NCI-H446 treated with DMSO at 0.1 percent for 48 hours (cell line): ENCODE measurements at regions not wholly inside any gene's neighbourhood (a gene's known extent, or its start where the extent isn't known, plus 50 kb on each side); places are given as distances from the start of the nearest gene placed in this dataset.
"Not testable (repeated sequence)": the region's sequence is repeated elsewhere in the genome, so short reads cannot be mapped to it uniquely, and the experiment has no call there.

ENCODE experiments used
- DNase-seq: peaks from one replicate; lab custom pipeline; 2025; lab: John Stamatoyannopoulos, UW

DNA sequence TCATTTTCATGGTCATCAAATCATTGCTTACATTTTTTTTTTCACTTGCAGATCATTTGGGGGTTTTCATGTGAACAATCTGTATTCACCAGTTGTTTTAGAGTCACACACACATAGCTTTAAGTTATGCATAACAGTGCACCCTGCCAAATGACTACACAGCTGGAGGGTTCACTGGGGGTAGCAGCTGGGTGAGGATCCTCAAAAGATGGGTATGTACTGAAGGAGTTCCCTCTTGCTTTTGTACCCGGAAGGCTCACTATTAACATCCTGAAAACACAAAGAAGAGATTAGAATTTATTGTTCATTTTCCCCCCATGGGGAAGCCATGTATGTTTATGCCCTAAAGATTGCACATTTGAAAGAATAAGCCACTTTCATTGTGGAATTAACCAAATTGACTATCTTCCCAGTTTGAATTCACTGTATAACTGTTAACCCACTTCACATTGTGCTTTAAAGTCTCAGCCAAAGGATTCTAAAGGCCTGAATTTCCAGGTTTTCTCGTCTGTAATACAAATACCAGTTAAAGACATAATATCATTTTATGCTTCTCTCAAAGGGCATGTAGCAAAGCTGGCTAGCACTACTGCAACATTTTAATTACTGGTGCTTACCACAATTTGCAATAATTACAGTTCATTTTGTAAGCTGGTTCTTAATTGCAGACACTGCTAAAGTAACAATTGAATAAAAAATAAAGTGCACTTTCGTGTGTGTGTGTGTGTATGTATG is 466.4 kb upstream of the MEF2C start:
- DNase-seq: no peak

DNA sequence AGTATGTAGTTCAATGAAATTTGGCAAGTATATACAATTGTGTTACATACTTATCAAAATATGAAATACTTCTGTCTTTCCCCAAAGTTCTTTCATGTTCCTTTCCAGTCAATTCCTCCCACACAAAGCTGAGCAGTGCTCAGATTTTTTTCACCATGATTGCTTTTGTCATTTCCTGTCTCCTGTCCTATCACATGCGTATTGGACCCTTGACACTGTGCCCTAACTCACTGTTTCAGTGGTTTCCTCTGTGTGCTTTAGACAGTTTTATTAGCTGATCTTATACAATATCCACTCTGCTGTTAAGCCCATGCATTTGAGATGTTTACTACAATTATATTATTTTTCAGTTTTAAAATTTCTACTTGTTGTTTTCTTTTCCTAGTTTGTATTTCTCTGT is 463.6 kb upstream of the MEF2C start:
- no peak for DNase-seq

DNA sequence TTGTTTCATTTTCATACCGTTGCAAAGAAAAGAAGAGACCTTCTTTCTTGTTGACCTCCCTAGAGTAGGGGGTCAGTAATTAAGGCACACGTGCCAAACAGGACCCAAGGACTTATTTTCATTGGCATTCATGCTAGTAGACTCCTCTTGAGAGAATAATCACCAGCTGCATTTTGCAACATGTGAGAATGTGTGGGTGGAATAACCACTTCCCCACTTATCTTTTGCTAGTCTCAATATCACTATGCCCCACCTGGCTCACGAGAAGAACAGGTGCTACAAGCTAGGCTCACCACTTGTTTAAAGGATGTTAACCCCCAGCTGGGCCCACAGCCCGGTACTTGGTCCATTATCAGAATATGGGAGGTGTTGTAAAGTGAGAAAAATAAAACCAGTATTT is 460.7 kb upstream of the MEF2C start:
- no peak for DNase-seq

DNA sequence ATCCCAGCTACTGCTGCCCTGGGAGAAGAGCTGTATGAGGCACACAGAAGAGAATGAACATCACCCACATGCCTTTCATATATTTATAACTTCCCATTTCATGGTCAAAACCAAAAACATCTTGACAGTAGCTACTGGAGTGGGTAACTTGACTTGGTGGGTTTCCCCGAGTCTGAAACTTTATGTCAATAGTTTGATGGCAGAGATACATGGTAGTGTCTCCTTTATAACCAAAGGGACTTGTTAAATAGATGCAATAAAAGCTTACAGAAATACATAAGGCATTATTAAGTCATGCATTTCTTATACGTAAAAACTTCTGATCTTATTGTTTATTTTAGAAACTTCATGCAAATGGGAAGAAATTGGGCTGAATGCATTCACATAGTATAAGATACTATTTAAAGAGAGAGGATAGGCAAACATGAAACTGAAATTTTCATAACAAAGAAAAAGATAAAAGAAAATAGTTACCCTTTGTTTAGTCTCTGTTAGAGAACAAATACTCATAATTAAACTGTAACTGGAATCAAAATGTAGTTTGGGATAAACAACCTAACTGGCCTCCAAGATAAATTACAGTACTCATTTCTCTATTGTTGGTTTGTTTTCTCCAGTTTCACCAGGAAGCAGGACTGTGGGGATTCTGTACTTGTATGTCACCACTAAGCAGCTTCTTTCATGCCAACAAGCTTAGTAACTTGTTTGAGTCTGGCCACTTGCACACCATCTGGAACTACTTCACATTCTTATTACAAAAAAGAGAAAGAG is 459.3 kb upstream of the MEF2C start:
- DNase-seq: peak; percentile 12

DNA sequence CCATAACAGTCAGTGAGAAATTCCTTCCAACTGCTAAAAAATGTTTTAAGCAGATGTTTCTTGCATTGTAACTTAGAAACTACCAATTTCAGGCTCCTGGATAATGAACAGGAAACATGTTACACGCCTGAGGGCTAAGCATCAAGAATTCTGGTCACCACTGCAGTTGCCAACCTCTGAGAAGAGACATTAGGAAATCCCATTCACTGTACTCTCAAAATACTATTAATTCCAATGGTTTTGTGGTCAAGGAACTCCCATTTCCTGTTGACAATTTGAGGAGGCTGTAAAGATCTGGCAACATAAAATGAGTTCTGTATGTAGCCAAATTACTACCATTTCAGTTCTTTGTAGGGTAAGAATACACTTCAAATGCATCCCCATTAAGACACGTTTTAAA is 456.0 kb upstream of the MEF2C start:
- DNase-seq: no peak

DNA sequence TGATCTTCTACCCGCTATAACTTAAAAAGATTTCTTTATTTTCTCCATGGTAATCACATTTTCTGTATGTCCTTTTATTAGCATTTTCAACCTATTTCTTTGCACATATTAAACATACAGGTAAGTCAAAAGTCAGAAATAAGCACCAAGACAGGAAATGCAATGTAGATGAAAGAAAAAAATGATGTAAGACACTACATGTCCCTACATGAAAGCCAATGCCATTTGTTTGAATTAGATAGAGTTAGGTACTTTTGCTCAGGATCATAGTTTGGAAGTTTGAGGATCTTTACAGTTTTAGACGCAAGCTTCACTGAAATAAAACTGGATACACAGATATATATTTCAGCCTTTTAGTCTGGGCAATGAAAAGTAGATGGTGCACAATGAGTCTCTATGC is 453.1 kb upstream of the MEF2C start:
- DNase-seq: no peak

DNA sequence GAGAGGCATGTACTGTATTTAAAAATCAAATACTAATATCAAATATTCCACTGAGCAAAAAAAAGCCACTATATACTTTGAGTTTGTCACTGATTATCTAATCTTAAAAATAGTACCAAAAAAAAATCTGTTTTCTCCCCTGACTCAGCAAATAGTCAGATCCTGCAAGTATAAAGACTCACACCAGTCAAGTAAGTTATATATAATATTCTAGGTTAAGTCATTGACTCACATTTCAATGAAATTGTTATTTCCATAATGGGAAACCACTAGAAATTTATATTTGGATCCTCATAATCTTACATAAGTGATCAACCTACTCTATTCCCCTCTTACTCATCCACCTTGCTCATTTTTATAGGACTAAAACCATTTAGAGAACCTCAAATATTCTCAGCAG is 447.2 kb upstream of the MEF2C start:
- DNase-seq: no peak

DNA sequence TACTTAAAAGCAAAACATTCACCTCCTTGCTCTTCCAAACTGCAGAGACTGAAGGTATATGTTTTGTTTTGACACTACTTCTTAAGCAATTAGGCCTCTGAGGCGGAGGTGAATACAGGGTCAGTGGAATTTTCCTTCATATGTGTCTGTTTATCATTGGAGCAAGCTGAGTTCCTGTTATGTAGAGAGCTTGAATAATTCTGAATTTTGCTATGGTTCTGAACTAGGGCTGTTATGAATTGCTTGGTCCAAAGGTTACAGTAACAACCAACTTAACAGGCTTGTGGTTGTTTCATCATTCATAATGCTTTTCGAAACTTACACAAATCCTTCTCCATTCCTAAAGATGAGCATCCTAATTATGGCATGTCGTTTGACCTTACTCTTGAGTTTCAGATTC is 444.6 kb upstream of the MEF2C start:
- DNase-seq: no peak

DNA sequence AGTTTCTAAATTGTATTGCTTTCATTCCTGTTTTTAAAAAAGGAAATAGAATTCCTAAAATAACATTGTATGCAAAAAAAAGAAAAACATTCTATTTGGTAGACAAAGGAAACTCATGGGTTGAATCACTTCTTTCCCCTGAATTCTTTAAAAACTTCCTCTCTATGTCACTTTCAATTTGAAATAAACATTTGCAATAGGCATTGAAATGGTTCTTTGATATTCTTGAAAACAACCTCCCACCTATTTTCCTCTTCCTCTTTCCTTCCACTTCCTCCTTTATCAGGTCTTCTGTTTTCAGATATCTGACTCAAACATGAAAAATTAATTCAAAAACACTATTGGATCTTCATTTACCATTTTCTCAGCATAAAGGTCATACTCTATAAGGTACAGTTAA is 442.0 kb upstream of the MEF2C start:
- DNase-seq: no peak

DNA sequence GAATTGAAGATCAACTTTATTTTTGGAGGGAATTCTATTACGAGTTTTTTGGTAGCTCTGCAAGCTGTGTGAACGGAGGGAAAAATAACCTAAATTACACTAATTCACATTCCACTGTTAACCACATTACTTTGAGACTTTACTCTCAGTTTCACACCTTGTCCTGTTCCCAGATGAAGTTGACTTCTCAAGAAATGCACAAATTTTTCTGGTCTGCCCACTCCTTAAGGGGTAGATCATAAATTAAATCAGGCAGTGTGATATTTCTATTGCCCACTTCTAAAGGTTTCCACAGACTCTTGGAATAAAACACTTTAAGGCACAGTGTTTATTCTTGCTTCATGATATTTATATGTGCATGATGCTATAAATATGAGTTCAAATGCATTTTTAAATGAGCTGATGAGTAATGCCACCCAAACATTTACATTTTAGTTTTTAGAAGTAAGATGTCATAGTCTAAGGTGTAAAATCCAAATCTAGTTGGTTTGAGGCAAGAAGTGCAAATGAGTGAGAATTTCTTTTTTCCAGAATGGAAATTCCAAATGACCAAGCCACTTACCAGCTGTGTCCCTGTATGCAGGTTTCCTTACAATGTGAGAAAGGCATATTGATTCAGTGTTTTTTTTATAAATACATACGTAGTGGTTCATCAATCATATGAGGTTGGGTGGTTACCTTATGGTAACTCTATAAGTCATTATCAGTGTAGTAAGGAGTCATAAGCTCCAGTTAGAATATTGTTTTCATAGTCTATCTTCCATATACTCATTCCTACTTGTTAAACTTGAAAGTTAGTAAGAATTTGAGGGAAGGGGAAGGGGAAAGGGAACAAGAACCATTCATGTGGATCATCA is 437.7 kb upstream of the MEF2C start:
- DNase-seq: no peak

DNA sequence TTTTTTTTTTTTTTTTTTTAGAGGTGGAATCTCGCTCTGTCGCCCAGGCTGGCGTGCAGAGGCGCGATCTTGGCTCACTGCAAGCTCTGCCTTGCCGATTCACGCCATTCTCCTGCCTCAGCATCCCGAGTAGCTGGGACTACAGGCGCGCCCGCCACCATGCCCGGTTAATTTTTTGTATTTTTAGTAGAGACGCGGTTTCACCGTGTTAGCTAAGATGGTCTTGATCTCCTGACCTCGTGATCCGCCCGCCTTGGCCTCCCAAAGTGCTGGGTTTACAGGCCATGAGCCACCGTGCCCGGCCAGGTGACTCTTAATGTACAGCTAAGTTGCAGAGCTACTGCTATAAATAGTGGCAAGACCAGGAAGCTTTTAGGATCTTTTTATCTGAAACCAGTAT is 434.9 kb upstream of the MEF2C start:
- not testable (repeated sequence) for DNase-seq

DNA sequence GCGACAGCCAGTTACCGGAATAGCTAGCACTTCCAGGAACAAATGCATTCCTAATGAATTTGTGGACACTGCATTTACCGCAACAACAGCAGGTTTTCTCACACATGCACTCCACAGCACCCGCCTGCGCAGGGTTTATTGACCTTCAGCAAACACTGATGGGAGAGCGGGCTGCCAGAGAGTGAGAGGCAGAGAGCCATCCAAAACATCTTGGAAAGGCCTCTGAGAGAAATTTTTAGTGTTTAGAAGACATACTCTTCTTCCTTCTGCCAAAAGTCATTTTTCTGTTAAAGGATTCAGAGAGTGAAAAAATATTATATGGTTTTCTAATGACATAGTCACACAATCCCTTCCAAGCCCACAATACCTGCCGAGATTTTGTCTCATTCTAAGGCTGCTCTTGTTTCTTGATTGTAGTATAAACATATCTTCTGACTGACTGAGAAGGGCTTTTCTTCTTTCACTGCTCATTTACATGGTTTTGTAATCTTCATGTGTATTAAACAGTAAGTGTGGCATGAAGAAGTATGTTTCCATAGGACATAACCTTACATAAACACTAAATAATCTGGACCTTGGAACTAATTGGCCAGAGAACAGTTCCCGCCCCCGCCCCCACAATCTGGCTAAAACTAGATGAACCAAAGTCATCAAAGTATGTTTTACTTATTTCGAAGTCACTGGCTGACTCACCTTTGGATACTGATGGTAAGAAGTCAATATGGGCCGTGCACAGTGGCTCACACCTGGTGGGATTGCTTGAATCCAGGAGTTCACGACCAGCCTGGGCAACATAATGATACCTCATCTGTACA is 432.5 kb upstream of the MEF2C start:
- DNase-seq: no peak

DNA sequence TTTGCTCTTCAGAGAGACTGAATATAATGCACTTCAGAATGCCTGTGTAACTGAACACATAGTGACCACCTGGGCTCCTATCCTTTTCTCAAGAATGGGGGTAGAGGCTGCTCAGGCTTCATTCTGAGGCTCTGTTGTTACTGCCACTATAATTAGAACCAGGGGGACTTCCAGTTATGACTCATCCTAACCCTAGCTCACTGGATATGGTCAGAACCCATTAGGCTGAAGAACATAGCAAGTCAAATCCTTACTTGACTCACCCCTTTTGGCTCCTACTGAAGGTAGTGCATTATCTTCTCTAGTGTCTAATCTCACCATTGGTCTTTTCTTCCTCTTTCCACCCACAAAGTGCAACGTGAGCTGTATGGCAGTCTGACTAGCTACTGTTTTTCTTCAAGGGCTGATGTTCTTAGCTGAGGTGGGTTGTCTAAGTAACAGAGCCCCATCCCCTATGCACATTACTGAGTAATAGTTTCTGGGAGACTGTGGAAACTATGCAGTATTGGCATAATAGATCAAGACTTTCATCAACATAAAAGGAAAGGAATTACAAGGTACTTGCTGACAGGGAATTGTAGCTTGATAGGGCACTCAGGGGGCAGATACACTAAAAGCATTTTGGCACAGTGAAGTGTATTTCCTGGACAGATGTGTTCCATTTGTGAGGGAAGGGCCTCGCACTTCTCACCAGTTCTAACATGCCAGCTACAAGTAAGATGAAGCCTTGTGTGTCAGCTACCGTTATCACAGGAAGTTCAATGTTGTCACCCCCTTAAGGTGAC is 431.0 kb upstream of the MEF2C start:
- no peak for DNase-seq

DNA sequence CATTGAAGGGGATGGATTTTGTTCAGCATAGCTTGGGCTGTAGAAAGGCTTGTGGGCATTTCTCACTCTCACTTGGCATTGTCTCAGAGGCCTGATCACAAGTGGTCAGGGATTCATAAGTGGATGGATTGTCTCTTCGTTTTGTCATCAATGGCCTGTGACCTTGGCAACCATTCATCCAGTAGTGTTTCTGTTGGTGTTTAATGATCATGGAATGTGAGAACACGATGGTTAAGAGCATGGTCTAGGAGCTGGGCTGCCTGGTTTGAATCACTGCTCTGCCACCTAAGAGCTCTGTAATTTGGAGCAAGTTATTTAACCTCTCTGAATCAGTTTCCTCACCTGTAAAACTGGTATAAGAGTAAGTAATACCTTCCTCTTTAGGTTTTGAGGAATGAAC is 430.1 kb upstream of the MEF2C start:
- no peak for DNase-seq

DNA sequence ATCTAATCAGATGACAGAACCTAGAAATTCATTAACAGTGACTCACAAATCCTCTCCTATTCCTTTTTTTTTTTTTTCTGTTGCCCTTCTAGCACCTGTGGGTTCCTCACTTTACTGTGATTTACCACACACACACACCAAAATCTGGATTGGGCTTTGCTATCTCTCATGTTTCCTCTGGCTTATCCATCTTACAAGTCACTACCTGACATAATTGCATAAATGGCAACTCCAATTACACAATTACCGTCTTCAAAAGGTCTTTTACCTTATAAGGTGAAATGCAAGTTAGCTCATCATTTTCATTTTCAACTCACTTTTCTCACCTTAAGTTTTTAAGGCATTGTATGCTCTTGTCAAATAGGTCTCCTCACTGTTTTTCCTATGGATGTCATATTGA is 426.3 kb upstream of the MEF2C start:
- no peak for DNase-seq

DNA sequence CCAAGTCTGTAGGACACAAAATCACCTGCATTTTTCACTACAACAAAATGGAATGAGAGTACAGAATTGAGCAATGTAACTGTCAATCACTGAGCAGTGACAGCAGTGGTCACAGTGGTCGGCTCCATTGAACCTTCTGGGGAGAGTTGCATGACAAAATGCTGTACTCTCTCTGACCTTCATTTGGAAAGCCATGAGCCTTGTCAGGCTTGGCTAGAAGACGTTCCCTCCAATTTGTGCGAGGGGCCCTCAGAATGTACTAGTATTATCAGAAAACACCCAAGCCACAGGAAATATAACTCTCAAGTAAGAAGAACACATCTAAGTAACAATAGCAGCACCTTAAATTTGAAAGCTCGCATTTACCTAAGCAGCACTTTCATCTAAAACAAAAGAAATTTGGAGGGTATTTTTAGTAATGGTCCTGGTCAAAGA is 425.6 kb upstream of the MEF2C start:
- DNase-seq: no peak

DNA sequence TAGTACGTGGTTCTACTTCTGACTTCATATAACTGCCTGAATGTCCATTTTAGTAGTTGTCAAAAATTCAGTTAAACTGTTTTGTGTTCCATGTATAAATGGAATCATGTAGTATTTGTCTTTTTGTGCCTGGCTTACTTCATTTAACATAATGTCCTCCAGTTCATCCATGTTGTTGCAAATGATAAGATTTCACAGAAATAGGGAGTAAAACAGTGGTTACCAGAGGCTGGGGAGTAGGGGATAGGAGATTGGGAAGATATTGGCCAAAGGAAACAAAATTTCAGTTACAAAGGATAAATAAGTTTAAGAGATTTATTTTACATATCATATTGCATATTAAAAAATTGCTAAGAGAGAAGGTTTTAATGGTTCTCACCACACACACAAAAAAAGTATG is 425.0 kb upstream of the MEF2C start:
- DNase-seq: no peak

DNA sequence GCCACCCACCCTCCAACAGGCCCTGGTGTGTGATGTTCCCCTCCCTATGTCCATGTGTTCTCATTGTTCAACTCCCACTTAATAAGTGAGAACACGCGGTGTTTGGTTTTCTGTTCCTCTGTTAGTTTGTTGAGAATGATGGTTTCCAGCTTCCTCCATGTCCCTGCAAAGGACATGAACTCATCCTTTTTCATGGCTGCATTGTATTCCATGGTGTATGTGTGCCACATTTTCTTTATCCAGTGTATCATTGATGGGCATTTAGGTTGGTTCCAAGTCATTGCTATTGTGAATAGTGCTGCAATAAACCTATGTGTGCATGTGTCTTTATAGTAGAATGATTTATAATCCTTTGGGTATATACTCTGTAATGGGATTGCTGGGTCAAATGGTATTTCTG is 424.2 kb upstream of the MEF2C start:
- not testable (repeated sequence) for DNase-seq

DNA sequence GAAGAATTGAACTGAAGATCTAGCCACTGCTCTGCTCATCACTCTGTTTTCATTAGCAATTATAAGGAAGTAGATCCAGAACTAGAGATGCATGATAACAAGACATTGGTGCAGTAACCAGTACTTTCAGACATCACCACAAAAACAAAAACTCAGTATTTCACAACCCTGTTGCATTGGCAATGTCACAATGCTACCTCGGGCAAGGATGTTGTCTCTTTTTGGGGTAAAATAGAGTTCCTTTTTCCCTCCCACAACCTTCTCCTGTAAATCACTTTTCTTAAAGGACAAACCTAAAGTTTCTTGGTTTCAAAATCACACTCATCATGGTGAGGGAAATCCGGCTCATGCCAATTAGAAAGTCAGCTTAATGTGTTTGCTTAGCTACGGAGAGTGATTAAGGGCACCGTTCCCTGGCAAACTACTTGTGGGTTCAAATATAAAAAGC is 420.1 kb upstream of the MEF2C start:
- no peak for DNase-seq

DNA sequence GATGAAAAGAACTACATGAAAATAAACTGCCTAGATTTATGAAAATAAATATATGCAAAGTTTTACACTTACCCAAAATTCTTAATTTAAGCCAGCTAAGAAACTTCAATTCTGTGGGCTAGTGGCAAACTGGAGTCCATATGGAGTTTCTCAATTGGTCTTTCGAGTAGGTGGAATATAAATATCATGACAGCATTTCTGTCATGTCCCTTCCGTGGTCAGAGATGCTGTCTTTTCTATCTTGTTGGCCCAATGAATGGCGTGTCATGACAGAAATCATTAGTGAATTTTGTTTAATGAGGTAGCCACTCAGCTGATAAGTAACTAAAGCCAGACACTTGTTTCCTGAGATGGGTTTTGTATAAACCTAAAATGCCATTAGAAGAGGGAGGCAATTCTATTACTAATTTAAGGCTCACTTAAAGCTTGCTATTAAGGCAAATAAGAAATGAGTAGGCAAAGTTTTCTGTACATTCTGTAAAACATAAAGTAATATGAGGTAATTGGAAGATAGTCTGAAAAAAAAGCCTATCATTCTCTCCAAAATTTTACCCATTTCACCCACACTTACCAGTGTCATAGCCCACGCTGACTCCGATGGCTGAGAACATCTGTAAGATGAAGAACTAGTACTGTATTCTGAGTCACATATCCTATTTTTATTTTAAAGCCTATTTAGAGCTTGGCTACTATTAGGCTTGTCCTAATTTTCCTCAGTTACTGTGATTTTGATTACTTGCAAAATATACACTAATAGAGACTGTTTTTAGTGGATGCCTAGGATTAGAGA is 419.3 kb upstream of the MEF2C start:
- DNase-seq: no peak
